ENCODE measurements at regions not wholly inside any gene's neighbourhood (a gene's known extent, or its start where the extent isn't known, plus 50 kb on each side); places are given as distances from the start of the nearest gene placed in this dataset.

DNA sequence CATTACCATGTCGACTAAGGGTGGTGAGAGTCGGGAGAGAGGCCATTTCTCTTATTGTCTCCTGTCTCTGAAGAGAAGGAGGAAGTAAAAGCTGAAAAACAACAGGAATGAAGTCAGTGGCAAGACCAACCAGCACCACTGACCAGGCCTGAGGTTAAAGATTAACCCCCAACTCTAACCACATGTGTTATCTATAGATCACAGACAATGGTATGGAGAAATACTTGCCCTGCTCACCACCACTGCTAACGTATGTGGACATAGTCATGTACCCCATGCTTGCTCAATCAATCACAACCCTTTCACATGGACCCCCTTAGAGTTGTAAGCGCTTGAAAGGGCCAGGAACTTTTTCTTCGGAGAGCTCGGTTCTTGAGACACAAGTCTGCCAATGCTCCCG, 690.9 kb upstream of the LMO3 start:
- Histone ChIP-seq H2BK20ac (ENCODE audit: low read depth, low read length, poor library complexity, severe bottlenecking) (no peak overlapping the region), H2AK5ac (ENCODE audit: insufficient read length, low read length) (no peak overlapping the region), H2BK120ac (ENCODE audit: low read depth, low read length, poor library complexity, severe bottlenecking) (no peak overlapping the region), H3K4me1 (ENCODE audit: insufficient read depth, low read length) (no peaks in the 10 kb centered on the region), H3K27me3 (ENCODE audit: insufficient read depth, low read length) (no peaks in the 10 kb centered on the region), H2BK5ac (ENCODE audit: insufficient read length, low read length) (no peak overlapping the region), H4K8ac (replicated peaks; ENCODE audit: insufficient read length, low read depth, low read length) (no peak overlapping the region), H3K23me2 (ENCODE audit: insufficient read length, low read depth, low read length, poor library complexity, severe bottlenecking) (no peaks in the 10 kb centered on the region), H4K20me1 (ENCODE audit: control insufficient read depth, insufficient read depth, insufficient read length) (no peaks in the 10 kb centered on the region), H4K5ac (ENCODE audit: insufficient read length, low read depth, low read length) (no peak overlapping the region), H2BK15ac (ENCODE audit: low read depth, low read length) (no peak overlapping the region), H2AFZ (ENCODE audit: low read length) (no peak overlapping the region), H2BK12ac (ENCODE audit: insufficient read length, low read depth, low read length) (no peak overlapping the region), H3K14ac (ENCODE audit: insufficient read depth, low read length) (no peak overlapping the region), H3K79me2 (ENCODE audit: insufficient read depth, low read length) (no peaks in the 10 kb centered on the region), H3K4me2 (ENCODE audit: insufficient read depth, insufficient read length, low read length) (no peak overlapping the region), H3K18ac (ENCODE audit: insufficient read length, low read depth, low read length) (no peak overlapping the region), H4K91ac (ENCODE audit: insufficient read length, low read depth, low read length) (no peak overlapping the region), H3K56ac (ENCODE audit: insufficient read length, low read depth, low read length) (no peak overlapping the region), H3K9ac (ENCODE audit: extremely low read depth, insufficient read length, low read length) (no peak overlapping the region), H3K79me1 (ENCODE audit: insufficient read depth, low read depth, low read length, poor library complexity, severe bottlenecking) (no peaks in the 10 kb centered on the region), H3T11ph (ENCODE audit: low read length) (no peak overlapping the region), H3K4ac (ENCODE audit: low read depth, low read length) (no peak overlapping the region), H3K27ac (ENCODE audit: insufficient read length, low read depth, low read length) (no peak overlapping the region), H3K23ac (ENCODE audit: insufficient read length, low read depth, low read length) (no peak overlapping the region), H3K9me3 (ENCODE audit: control insufficient read depth, low read depth, low read length) (peaks cover 12% of the 10 kb centered on the region)
- Mint-ChIP-seq H3K27ac (no peak overlapping the region; a peak in 1 of 7 replicates), H3K9me3 (peaks cover 20 to 21% of the 10 kb centered on the region in 2 experiments), H3K36me3 (ENCODE audit: insufficient read depth in 1 of 3, low read depth in 3 of 3) (peaks cover 2 to 19% (median 10%) of the 10 kb centered on the region in 3 experiments), H3K4me1 (peaks cover 0 to 8% of the 10 kb centered on the region in 2 experiments; a peak in 2 of 4 replicates), H3K4me3 (no peak overlapping the region), H3K27me3 (ENCODE audit: low read depth) (no peaks in the 10 kb centered on the region; the same call in 1 of the 2 replicates)
- no CpG with 5 or more reads among the region's 7 CpGs for WGBS (ENCODE audit: extremely low coverage, insufficient read length, low lambda C conversion rate)
- DNase-seq: no peak
- TF ChIP-seq, protein P1, sequence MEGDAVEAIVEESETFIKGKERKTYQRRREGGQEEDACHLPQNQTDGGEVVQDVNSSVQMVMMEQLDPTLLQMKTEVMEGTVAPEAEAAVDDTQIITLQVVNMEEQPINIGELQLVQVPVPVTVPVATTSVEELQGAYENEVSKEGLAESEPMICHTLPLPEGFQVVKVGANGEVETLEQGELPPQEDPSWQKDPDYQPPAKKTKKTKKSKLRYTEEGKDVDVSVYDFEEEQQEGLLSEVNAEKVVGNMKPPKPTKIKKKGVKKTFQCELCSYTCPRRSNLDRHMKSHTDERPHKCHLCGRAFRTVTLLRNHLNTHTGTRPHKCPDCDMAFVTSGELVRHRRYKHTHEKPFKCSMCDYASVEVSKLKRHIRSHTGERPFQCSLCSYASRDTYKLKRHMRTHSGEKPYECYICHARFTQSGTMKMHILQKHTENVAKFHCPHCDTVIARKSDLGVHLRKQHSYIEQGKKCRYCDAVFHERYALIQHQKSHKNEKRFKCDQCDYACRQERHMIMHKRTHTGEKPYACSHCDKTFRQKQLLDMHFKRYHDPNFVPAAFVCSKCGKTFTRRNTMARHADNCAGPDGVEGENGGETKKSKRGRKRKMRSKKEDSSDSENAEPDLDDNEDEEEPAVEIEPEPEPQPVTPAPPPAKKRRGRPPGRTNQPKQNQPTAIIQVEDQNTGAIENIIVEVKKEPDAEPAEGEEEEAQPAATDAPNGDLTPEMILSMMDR (conservative IDR thresholded peaks at IDR 0.05): no peak
